ENCODE measurements at regions not wholly inside any gene's neighbourhood (a gene's known extent, or its start where the extent isn't known, plus 50 kb on each side); places are given as distances from the start of the nearest gene placed in this dataset.
"Not testable (repeated sequence)": the region's sequence is repeated elsewhere in the genome, so short reads cannot be mapped to it uniquely, and the experiment has no call there.

DNA sequence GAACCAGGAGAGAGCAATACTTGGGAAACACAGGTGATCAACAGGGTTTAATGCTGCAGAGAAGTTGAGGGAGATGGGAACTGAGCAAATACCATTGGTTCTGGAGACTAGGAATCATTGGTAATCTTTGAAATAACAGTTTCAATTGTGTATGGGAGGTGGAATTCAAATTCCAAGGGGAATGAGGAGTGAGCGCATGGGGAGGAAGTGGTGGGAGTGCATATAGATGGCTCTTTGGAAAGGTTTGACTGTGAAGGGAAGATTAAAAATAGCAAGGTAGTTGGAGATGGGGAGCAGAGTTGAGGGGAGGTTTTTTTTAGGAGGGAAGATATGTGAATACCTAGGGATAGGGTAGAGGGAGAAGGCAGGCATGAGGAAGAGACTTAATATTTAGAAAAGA is 51.1 kb upstream of the ROPN1 start:
- DNase-seq, result no peak

DNA sequence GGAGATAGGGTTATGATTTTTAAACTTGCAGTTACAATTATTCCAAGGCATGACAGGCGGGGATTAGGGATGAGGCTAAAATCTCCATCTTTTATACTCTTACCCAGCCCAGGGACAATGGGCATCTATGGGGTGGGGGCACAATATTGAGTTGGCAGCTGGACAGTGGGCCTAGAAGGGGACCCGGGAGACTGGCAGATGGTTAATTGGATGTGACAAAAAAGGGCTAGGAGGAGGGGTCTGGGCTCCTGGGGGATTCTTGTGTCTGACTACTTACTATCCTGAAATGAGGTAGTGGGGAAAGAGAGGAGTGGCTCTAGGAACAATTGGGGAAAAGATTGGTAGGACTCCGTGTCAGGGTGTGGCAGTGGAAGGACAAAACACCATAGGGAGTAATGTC is 53.0 kb upstream of the ROPN1 start:
- no peak for DNase-seq

DNA sequence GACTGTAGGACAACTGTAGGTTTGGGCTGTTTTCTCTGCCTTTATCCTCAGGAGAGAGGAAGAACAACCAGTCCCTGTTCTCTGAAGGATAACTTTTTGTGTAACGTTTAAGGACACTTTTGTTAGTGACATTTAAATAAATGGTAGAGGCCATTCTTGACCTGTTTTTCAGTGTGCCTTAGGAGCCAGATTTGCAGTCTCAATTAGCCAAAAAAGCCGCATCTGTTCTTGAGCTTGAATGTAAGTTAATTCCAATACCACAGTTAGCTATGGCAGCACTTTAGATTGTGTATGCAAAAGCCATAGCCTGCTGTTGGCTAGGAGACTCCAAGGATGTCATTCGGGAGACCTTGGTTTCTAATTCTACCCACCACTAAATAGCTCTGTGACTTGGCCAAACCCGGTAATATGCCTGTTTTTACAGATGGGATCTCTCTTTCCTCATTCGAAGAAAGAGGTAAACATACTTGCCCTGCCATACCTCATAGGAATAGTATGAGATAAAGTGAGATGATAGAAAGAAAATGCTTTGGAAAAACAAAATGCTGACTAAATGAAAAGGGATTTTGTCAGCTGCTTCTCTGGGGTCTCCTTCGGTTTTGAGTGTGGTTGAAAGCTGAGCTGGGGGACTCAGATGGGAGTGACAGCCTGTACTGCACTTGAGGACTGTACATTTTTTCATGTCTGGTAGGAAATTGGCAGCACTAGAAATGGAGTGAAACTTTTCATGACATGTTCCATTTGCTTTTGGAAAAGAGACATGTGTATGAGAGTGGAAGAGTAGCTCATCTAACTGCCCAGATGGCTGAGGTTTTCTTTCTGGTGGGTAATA is 57.3 kb upstream of the ROPN1 start:
- no peak for DNase-seq

DNA sequence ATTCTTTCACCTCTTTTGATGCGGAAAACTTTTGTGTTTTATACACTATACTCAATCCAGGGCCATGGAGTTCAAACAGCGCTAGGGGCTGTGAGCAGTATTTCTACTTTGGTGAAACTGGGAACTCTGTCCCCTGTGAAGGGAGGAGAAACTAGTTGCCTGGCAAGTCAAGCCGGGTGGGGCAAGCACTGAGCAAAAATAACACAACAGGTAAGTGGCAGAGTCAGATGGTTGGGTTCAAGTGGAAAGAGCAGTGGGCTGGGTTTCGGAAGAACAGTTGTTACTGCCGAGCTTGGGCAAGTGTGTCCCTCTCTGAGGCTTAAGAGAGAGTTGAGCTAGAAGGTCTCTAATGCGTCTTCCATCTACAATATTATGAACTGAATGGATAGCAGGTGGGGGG is 59.7 kb upstream of the ROPN1 start:
- no peak for DNase-seq

DNA sequence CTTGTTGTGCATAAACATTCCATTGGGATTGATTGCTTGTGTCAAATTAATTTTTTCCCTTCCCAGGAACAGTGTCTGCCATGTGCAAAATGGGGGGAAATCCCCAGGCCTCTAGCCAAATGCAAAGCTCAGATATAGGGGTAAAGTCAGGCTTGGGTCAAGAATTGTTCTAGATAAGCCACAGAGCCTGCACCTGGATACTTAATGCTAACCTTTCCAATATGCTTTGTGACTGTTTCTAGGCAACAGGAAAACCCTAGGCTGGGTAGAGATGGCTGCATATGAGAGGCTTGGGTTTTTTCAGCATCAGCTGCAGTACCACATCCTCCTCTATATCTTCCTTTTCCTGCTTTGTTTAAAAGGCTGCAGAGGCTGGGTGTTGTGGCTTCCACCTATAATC is 61.9 kb upstream of the ROPN1 start:
- DNase-seq, result no peak

DNA sequence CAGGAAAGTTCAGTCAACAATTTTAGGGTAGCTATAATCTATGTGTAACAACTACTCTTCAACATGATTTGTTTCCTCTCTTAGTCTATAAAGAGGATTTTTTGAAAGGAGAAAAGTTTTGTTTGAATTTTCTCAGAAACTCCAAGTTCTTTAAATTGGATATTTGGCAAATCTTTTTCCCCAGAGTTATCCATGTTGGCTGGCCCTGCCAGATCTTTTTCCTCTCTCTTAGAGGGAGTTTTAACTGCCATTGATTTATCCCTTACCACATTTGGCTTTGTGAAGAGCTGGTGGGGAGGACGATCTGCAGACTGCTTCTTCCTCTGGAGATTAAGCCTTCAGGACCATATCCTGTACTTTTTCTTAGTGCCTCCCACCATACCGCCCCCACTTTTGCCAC is 64.9 kb upstream of the ROPN1 start:
- no peak for DNase-seq

DNA sequence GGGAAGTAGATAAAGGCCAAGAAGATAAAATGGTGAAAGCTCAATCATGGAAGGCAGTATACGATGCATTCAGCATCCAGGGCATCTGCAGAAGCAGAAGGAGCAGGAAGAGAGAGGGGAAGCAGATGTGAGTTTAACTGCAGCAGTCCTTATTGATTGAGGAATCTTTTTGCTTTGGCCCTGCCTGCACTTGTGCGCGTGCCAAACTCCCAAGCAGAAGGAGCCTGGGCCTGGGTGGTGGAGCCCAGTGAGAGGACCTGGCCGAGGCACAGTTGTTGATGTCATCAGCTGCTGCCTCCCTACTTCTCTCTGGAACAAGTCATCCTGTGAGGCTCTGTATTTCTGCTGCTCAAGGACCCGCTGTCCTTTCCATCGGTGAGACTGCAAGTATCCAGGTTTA is 65.5 kb upstream of the ROPN1 start:
- DNase-seq, result no peak

DNA sequence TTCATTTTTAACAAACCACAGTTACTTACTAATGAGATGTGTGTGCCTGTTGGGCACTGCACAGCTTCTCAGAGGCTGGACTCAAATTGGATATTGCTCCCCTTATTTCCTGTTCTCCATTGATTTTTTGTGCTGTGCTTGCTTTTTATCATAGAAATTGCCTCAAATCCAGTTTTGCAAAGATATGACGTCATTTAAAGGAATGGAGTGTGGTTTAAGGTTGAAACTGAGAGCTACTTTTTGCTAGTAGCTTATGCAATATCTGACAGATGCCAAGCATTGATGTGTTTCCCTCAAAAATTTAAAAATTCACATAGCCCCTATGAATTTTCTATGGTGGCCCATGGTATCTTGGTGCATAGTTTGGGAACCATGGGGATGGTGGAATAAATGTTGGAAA is 67.7 kb upstream of the ROPN1 start:
- no peak for DNase-seq

DNA sequence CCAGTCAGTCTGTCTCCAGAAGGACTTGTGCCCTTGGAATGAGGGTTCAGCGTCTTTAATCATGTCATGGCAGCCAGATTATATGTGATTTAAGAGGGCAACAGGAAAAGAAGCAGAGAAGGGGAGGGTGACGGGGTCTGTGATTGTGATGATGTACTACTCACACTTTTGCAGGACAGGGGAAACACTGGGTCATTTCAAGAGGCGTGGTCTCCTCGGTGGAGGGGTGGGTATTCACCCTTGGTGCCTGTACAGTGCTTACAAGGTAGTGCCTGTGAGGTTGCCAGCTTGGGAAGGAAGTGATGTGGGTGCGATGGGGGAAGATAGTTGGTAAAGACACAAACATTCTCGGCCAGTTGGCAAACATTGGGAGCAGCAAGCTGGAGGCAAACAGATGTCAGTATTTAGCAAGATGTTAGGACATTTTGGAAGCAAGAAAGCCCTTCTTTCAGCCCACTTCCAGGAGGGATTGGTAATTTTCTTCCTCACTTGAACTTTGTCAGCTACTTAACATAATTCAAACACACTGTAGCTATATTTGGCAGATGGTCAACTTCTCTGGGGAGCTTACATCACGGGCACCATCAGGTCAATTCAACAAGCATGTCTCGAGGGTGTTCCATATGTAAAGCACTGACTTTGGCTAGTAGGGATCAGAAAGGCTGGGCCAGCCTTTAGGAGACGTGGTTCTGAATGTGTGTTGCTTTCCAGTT is 71.4 kb upstream of the ROPN1 start:
- DNase-seq, result no peak

DNA sequence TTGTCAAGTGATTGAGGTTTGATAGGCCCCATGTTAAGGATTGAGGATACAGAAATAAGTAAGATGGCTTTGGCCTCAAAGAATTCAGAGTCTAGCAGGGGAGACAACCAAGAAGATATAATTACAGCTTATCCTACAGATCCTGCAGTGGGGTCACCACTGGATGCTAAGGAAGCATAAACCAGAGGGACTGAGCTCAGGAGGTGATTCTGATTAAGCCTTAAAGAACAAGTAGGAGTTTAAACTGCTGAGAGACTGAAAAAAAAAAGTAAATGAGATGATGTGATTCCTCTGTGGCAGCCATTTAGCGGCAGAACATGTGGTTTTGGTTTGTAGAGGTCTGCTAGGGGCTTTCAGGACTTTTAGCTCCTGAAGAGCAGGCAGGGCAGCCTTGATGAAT is 72.1 kb upstream of the ROPN1 start:
- no peak for DNase-seq

DNA sequence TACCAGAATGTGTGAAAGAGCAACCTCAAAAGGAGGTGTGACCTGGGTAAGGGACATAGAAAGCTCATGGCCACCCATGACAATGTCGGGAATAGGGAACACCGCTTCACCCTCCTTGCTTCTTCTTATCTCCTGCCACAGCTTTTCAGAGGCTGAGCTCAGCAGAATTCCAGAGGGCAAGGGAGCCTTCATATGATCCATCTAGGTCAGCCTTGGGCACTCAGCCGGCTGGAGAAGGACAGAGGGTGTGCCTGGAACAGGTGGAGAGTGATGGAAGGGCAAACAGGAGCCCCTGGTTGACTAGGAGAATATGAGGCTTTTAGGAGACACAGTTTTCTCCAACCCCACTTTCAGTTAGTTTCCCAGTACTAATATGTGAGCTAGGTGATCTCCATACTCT is 74.6 kb upstream of the ROPN1 start:
- DNase-seq, result not testable (repeated sequence)

DNA sequence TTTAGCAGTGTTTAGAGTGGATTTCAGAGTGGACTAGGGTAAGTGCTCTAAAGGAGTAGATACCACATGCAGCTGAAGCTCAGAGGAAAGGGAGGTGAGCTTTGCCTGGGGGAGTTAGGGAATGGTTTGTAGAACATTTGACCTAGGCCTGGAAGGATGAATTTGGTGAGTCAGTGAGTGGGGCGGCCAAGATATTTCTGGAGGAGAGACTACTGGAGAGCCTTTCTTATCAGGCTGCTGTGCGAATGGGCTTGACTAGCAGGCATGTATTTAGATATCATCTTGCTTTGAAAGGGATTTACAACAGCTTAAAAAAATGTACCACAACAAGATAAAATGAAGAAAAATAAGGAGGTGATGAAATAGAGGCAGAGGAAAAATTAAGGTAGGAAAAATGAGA is 77.8 kb upstream of the ROPN1 start:
- not testable (repeated sequence) for DNase-seq

DNA sequence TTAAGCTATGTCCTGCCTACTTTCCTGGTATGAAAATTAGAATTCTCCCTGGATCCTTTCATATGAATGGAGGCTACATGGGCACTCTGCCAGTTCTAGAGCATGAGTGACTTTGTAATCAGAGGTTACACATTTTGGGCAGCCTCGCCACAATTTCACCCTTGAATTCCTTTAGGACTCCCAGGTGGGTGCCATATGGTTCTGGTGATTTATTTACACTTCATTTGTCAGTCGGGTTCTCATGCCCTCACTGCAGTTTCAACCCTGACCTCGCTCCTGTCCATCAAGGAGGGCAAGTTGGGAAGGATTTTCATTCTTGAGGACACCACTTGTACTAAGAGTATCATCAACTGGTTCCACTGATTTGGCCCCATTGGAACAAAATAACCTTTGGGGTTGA is 83.2 kb upstream of the ROPN1 start:
- DNase-seq, result not testable (repeated sequence)

DNA sequence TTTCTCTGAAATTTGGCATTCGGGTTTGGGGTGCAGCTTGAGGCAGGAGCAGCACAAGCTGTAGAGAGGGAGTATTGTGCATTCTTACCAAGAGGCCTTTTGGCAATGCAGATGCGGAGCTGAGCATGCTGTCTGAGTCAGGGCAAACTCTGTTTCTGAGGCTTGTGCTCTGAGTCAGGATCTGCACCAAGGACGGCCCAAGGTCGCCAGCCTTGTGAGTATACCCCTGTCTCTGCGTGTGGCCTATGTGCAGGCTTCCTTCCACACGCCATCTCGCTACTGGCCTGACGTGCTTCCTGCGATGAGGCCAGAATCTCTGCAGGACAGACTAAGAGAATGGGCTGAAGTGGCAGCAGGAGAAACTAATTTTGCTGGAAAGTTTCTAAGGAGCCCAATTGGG is 83.8 kb upstream of the ROPN1 start:
- DNase-seq, result no peak

DNA sequence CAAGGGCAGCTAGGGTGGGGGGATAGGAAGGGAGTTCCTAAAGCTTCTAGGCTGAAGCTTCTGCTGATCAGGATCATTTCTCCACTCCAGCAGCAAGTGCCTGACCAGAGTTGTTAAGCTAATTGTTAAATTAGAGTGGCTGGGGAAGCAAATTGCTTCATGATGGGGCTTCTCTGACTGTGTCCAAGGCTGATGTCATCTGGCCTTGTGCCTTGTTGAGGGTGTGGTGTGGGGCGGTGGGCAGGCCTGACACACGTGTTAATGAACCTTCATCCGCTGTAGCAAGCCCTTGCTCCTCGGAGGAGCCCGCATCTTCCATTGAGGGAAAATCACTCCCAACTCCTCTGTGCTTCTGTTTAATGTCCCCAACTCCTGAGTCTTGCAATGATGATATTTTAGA is 84.3 kb upstream of the ROPN1 start:
- no peak for DNase-seq

DNA sequence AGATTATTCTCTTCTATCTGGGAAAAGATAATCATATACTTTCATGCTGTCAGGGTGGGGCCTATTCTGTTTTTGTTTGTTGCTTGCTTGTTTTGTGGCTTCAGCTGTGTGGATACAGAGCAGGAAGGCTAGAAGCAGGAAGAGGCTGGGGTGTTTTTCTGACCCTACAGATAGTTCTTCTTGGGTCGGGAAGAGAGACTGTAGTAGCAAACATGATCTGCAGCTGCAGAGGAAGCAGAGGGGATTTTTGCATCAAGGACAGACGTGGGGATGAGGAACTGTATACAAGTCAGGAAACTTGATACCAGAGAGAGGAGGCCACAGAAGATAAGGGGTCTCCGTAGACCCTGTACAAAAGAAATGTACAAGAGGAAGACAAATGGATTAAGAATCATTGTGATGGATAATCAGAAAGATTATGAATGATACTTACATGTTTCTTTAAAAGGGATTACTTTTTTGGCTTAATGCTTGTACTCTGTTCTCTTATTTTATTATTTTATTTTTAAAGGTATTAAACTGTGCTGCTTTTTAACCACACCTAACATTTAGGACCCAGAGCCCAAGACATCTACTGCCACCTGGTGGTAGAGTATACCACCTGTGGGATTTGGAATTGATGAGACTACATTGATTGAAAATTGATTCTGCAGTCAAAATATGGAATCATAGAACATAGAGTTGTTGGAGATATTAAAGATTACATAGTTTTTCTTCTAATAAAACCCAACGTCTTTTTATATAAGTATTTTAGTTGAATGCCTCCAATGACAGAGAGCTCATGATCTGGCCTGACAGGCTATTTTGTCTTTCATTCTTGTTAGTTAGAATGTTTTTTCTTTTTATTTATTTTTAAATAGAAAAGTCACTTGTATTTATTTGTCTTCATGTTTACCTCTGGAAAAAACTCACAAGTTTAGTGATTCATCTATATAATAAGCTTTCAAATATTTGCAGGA is 87.3 kb upstream of the ROPN1 start:
- DNase-seq, result peak; percentile 35

DNA sequence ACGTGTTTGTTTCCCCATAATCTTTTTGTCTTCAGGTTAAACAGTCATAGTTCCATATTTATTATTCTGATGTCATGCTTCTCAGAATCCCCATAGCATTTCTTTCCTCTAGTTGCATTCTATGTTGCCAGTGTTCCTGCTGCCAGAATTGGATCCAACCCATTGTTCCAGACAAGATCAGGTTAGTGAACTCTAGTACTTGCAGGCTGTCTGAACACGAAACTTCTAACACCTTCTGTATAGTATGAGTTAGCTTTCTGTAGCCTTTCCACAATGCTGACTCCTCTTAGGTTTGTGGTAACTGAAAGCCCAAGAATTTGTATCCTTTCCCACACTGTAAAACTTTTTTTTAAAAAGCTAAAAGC is 88.0 kb upstream of the ROPN1 start:
- no peak for DNase-seq

DNA sequence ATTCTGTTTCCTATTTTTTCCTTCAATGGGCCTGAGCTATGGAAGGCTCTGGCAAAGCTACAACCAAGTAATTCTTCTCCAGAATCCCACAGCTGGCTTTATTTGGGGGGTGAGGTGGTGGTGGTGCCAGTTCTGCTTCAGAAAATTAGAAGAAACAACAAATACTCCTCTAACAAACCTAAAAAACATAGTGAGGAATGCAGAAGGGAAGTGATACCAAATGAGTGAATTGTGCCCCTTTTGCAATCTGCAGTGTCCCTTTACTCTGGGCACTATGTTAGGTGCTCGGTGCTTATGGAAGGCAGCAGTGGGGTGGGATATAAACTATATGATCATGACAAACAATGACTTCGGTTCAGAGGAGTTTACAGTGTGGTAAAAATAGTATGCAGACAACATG is 90.4 kb upstream of the ROPN1 start:
- no peak for DNase-seq

DNA sequence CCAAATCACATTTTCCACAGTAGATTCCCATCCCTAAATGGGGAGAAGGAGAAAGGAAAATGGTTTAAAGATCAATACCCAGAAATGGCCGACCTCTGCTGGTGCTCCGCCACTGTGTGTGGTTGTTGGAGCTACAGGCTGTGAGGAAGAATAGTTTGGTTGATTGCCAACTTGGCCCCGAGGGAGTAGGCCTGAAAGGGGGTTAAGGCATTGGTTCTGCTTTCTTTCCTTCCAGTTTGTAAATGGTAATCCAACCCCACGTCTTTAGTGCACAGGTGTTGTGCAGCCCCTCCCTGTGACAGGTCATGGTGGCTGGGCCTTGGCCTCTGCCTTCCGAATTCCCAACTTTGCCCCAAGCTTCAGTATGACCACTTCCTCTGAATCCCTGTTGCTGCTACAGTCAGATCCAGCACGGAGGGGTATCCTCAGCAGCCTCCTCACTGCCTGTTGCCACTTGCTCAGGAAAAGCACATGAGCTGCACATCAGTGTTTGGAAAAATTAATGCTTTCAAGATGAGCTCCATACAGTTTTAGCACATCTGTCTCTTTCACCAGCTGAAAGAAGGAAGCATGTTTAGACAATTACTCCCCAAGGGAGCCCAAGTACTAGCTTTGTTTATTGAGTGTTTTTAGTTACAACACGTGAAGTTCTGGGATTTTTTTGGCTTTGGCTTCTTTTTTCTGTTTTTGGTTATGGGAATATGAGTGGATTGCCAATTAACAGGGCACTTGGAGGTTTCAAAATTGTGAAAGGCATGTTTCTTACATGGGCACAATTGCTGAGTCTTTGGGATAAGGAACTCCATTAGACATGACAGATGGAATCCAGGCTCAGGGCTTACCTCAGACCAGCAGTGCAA is 92.3 kb upstream of the ROPN1 start:
- no peak for DNase-seq

DNA sequence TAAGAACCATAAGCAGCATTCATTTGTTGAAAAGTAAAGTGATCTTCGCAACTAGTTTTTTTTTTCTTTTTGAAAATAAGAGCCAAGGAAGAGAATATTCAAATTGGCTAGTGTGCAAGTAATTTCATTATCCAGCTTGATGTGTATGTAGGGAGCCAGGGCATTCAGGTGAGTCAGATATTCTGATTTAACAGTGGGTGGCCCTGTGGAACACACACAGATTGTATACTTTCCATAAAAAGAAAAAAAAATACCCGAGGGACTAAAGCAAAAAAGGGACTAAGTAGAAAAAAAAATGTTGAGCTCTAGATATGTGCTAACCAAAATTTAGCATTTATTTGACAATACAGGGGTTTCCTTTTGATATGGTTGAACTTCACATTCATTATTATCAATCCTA is 96.9 kb upstream of the ROPN1 start:
- no peak for DNase-seq

DNA sequence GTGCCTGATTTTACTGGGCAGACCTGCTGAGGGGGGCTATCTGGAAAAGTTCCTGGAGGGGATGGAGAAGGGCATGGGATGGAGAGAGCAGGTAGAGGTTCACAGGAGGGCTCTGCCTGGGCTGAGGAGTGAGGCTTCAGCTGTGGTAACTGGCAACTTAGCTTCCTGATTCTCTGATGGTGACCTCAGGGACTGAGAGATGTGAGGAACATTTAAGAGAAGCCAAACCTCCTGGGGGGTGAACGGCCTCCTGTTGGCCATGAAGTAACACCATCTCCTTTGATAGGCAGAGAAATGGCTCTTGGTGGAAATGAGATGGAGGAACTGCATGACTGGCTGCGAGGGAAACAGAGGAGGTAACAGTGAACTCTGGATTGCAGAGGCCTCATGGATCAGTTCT is 97.3 kb upstream of the ROPN1 start:
- DNase-seq, result no peak

DNA sequence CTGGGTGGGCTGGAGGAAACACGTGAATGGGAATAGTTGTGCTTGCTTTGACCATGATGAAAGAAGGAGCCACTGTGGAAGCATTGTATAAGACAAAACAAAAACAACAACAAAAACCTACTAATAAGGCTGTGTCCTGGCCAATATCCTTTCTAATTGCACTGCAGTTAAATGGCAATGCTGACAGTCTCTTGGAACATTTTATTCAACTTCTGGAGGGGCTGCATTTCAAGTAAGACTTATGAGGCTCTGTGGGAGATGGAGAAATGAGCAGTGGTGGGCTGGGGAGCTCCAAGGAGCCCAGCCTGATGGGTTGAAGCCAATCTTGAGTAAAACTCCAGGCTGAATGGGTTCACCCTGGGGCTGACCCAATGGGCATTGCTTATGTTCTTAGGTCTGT is 99.8 kb upstream of the ROPN1 start:
- DNase-seq, result no peak

DNA sequence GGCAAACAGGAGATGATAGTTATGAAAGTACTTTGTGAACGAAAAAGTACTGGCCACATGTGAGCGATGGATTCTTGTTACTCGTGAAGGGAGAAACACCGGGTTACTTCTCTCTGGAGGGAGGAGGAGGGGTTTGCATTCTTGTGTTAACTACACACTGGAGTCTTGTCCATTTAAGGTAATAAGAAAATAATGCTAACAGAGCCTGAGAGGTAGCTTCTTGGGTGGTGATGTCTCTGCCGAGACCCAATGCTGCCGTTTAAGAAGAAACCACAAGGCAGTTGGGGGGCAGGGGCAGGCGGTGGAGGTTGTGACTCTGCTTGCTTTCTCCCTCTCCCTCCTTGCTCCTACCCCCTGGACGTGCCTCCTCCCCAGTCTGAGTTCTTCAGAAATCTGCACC is 100.9 kb upstream of the ROPN1 start:
- DNase-seq, result no peak
